D341Med (cell line): ENCODE measurements at regions not wholly inside any gene's neighbourhood (a gene's known extent, or its start where the extent isn't known, plus 50 kb on each side); places are given as distances from the start of the nearest gene placed in this dataset.
A peak's percentile ranks its signal among the peaks of the same experiment; 100 is the strongest.

ENCODE experiments used
- DNase-seq: peaks from one replicate; pipeline ENCODE4 v3.0.0; 2012; ENCODE audit warnings: low spot score

GRCh38 chr3:127374086-127375010, 86.5 kb upstream of the PRR20G start:
- DNase-seq, result peak; percentile 53

GRCh38 chr3:127373441-127374085, 85.7 kb upstream of the PRR20G start:
- no peak for DNase-seq

DNA sequence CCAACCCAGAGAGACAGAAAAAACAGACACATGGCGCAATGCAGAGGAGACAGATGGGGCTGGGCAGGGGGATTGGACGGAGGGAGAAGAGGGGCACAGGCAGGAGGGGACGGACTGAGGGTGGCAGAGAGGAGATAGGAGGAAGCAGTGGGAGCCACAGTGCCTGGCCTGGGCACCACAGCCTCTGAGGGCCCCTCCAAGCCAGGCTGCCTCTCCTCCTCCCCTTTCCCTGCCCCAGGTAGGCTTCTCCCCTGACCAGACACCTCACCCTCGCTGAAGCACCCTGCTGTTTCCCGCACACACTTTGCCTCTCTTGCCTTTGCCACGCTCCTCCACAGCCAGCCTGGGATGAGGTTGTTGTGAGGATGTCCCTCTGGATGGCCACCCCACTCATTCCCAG, 84.0 kb upstream of the PRR20G start:
- no peak for DNase-seq

DNA sequence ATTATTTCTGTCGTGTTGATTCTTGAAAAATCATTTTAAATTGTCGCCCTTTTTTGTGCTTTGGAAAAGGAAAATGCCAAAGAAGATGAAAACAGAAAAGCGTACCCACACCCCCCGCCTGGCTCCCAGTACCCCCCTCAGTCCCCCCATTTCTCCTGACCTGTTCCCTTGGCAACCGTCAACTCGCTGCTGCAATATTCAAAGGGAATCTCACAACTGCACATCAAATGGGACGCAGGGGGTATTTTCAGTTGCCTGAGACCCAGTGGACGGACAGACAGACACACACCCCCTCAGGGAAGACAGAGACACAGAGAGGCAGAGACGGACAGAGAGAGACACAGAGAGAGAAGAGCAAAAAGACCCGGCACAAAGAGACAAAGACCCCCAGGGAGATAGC, 83.5 kb upstream of the PRR20G start:
- no peak for DNase-seq

DNA sequence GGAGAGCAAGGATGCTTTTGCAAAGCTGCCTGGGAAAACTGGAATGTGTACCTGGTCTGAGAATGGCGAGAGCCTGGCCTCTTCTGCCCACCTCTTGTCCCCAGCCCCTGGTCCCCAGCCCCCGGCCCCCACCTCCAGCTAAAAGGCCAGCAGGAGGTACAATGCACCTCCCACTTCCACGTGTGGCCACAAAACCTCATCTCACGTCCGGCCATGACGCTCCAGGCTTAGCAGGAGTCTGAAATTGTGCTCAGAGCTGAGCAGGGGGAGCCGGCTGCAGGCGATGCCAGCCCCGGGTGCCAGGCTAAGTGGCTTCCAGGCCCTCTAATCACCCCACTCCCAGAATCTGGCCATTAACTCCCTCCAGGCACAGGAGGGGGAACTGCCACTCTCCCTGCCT, 83.1 kb upstream of the PRR20G start:
- no peak for DNase-seq

GRCh38 chr3:127369356-127369935, 81.6 kb upstream of the PRR20G start:
- no peak for DNase-seq

- peak; percentile 20 for DNase-seq
Observed at GRCh38 chr3:127368186-127369032, 80.6 kb upstream of the PRR20G start.

GRCh38 chr3:127367593-127367992, 79.7 kb upstream of the PRR20G start:
- peak; percentile 9 for DNase-seq

GRCh38 chr3:127366383-127366782, 78.5 kb upstream of the PRR20G start:
- DNase-seq, result peak; percentile 10

- peak; percentile 8 for DNase-seq
Observed at GRCh38 chr3:127365163-127365798, 77.4 kb upstream of the PRR20G start.

DNA sequence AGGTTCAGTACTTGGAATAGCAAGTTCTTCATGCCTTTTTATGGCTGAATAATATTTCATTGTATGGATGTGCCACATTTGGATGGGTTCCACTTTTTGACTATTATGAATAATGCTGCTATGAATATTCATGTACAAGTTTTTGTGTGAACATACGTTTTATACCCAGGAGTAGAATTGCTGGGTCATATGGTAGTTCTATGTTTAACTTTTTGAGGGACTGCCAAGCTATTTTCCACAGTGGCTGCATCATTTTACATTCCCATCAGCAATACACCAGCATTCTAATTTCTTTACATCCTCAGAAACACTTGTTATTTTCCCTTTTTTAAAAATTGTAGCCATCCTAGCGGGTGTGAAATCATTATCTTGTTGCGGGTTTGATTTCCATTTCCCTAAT, 76.0 kb upstream of the PRR20G start:
- DNase-seq, result no peak

- DNase-seq, result peak; percentile 18
Observed at GRCh38 chr3:127363171-127363570, 75.3 kb upstream of the PRR20G start.

DNA sequence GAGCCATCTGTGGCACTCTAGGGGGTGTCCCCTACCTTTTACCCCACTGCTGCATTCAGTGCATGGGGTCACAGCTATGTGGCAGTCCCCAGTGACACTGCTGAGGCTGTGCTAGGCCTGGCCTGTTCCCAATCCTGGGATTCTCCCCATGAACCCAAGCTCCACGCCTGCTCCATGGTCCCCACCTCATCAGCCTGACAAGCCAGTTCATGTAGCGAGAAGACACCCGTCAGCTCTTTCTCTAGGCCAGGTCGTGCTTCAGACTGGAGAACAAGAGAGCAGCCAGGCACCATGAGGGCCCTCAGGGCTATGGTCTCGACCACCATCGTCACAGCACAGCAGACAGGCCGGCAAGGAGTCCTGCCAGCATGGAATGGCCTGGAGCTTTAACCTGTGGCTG, 72.8 kb upstream of the PRR20G start:
- no peak for DNase-seq

DNA sequence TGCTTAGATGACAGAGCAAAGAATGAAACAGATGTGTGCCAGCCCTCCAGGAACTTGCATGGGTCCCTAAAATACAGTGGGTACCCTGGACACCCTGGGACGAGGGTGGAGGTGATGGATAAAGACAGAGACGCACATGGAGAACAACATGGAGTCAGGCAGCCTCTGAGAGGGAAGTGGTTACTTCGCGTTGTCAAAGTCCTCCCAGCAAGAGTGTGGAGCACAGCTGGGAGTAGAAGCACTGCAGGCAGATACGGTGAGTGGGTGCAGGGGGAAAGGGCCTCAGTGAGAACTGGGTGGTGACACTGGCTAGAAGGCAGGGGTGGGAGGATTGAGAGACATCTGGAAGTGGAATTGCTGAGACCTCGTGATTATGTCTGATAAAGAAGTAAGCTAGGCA, 70.8 kb upstream of the PRR20G start:
- no peak for DNase-seq

DNA sequence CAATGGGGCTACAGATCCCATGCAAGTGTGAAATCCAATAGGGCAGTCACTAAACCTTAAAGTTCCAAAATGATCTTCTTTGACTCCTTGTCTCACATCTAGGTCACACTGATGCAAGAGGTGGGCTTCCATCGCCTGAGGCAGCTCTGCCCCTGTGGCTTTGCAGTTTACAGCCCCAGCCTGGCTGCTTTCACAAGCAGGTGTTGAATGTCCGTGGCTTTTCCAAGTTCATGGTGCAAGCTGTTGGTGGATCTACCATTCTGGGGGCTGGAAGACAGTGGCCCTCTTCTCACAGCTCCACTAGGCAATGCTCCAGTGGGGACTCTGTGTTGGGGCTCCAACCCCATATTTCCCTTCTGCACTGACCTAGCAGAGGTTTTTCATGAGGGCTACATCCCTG, 68.5 kb upstream of the PRR20G start:
- no peak for DNase-seq

DNA sequence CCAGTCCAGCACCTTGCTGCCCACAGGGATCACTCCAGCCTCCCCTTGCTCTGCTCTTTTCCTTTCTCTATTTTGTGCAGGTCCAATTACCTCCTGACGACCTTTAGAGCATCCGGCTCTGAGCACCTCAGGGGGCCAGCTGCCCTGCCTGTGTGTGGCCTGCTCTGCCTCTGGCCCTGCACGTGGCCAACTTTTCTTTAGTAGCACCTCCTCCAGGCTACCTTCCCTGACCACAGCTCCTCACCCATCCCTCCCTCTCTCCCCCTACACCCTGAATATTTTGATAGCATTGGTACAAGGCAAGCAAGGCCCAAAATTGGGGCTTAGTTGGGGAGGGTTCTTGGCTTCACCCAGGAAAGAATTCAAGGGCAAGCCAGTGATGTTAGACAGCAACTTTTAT, 66.9 kb upstream of the PRR20G start:
- no peak for DNase-seq

- no peak for DNase-seq
Observed at GRCh38 chr3:127352612-127353011, 64.8 kb upstream of the PRR20G start.

DNA sequence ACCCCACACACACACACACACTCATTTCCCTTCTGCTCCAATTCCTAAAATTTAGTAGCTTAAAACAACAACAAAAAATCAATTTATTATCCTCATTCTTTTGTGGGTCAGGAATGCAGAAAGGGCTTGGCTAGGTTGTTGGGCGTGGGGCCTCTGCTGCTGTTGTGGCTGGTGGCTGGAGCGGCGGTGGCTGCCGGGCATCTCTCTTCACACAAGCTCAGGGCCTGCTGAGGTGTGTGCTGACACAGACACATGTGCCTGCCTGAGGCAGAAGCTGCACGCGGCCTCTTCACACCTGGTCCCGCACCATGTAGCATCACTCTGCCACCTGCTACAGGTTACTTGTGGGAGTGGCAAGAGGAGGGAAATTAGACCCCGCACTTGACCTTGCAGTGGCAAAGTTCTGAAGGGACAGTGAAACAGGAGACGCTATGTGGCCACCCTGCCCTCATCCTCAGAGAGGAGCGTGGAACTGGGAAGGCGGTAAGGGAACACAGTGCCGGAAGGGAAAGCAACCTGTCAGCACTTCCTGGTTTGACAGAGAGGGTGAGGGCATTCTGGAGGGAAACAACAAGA, 64.0 kb upstream of the PRR20G start:
- no peak for DNase-seq

DNA sequence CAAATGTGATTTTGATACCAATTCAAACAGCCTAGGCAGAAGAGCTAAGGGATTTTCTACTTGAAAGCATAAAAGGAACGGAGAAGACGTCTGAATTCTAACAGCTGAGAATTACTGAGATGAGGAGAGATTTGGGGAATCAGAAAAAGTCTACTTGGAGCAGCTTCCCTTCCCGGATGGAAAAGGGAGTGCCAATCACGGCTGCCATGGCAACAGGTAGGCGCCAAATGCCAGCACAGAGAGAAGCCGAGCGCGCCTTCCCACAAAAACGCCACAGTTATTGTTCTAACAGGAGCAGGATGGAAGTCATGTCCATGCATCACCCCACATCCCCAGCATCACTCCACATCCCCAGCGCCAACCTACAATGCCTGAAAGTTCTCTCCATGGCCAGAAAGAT, 63.5 kb upstream of the PRR20G start:
- no peak for DNase-seq

DNA sequence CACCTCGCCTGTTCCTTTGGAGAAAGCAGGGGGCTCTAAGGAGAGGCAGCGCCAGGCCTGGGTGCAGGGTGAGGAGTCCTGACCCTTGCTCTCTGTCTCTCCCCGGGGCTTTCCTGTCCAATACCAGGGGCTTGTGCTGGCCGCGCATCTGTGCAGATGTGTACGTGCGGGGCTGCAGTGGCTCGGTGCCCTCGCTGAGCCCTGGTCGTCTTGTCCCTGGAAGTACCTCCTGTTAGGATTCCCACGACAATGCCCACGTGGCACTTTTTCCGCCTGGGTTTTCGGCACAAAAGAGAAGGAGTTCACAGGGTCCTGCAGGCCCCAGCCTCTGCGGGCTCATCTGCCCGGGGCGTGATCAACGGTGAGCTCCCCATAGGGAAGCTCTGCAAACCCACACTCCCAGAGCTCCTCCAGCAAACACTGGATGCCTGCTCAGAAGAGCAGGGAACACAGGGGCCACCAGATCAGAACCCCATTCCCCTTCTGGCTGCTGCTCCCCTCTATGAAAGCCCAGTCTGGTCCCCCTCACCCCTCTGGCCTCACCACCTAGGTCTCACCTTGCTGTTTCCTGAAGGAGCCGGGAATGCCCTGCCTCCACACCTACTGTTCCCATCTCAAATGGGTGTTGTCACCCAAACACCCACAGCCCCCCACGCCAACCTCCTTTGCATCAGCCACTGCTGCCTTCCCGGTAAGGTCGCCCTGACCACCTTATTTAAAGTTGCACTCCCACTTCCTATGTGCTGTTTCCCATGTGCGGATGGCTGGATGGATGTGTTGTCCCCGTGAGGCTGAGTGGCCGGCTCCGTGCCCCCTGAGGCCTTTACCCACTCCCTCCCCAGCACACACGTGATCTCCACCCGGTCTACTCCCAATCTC, 62.6 kb upstream of the PRR20G start:
- DNase-seq, result no peak
